ENCODE measurements at regions not wholly inside any gene's neighbourhood (a gene's known extent, or its start where the extent isn't known, plus 50 kb on each side); places are given as distances from the start of the nearest gene placed in this dataset.
"Not testable (repeated sequence)": the region's sequence is repeated elsewhere in the genome, so short reads cannot be mapped to it uniquely, and the experiment has no call there.

DNA sequence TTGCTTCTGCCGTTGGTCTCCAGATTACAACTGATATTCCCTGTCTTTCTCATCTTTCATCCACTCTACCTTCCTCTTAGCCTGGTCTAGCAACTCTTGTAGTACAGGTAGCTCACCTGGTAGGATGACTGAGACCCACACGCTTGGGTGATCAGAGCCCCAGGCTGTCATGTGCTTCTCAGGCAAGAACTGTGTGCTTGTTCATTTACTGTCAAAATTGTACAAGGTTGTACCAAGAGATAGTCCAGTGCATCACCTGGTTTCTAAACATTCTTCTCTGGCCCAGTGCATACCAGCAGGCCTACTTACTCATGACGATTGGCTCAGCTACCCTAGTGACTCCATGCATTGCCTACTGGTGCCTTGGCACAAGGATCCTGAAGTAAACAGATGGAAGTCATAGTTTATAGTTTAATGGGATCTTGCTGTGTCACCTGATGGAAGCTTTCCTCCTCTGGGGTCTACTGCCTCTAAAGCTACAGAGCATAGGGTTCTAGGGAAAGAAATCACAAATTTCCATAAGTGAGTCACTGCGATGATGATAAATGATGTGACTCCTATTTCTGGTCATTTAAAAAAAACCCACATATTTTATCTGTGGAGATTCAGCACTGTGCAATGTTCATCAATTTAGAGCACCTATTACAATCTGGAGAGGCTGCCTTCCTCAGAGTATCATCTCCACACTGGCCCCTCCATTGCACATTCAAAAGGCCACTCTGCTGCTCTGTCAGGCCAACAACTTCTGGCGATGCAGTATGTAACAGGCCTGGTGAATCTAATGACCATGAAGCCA, 481.8 kb upstream of the MEIS1 start:
- no peak overlapping the region for H3K27ac Mint-ChIP-seq
- ATAC-seq (ENCODE audit: low read depth in 2 of 2) (no peak), DNase-seq (no peak)
- peaks cover 0 to 13% (median 6%) of the 10 kb centered on the region in 7 donors for H3K9me3 Mint-ChIP-seq
- peaks cover 7 to 8% (median 8%) of the 10 kb centered on the region in 3 donors for H3K27me3 Mint-ChIP-seq
- H3K36me3 Mint-ChIP-seq, result no peaks in the 10 kb centered on the region
- H3K4me1 Mint-ChIP-seq, result no peaks in the 10 kb centered on the region
- H3K4me3 Mint-ChIP-seq, result no peak overlapping the region

DNA sequence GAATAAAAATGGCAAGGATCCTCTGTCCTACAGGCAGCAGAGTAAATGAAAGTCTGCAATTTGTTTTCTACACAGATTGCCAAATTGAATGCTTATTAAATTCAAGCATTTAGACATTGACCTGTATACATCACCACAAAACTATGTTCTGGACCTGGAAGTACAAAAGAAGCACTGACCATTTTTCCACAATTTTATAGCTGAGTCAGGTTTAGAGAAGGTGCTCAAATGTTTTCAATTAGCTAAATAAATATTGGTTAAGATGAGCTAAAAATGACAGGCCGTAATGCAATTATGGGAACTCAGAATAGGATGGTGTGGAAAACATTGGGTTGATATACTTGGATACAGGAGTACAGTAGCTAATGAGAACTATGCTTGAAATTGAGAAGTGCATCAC, 490.7 kb upstream of the MEIS1 start:
- H3K27ac Mint-ChIP-seq, result no peak overlapping the region
- ATAC-seq (ENCODE audit: low read depth in 2 of 2) (no peak), DNase-seq (no peak)
- no peak overlapping the region for H3K4me3 Mint-ChIP-seq
- H3K27me3 Mint-ChIP-seq, result peaks cover 0 to 8% (median 6%) of the 10 kb centered on the region in 3 donors
- peaks cover 4 to 13% (median 5%) of the 10 kb centered on the region in 7 donors for H3K9me3 Mint-ChIP-seq
- H3K4me1 Mint-ChIP-seq, result no peaks in the 10 kb centered on the region
- H3K36me3 Mint-ChIP-seq, result peaks cover 3 to 9% of the 10 kb centered on the region in 2 donors

DNA sequence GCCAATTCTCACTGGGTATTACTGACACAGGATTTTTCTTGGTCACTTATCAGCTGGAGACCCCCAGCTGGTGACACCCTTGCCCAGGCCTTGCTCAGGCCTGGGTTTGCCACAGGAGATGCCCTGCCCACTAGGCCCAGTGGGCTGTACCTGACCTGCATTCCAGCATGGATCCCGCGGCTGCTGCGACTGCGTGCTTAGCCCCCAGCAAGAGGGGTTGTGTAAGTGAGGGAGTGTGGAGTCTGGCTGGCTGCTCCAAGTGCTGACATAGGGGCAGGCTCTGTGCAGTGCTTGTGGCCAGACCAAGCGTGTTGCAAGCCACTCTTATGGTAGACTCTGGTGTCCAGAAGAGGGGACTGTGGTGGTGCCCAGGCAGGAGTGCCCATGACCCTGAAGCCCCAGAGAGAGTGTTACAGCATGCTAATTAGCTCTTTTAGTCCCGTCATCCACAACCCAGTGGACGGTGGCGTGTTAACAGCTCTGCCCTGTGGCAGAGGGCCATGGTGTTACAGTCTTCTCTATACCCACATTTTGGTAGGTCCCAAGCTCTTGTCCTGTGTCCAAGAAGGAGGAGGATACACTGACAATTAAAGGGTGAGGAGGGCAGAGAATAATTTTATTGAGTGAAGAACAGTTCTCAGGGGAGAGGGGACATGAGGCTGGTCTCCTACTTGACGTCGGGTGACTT, 491.7 kb upstream of the MEIS1 start:
- Mint-ChIP-seq H3K36me3 (peaks cover 3 to 9% of the 10 kb centered on the region in 2 donors), H3K27ac (no peak overlapping the region), H3K9me3 (peaks cover 4 to 13% (median 5%) of the 10 kb centered on the region in 7 donors), H3K4me1 (no peaks in the 10 kb centered on the region), H3K27me3 (peaks cover 0 to 8% (median 6%) of the 10 kb centered on the region in 3 donors), H3K4me3 (no peak overlapping the region)
- DNase-seq (no peak), ATAC-seq (ENCODE audit: low read depth in 2 of 2) (no peak)

DNA sequence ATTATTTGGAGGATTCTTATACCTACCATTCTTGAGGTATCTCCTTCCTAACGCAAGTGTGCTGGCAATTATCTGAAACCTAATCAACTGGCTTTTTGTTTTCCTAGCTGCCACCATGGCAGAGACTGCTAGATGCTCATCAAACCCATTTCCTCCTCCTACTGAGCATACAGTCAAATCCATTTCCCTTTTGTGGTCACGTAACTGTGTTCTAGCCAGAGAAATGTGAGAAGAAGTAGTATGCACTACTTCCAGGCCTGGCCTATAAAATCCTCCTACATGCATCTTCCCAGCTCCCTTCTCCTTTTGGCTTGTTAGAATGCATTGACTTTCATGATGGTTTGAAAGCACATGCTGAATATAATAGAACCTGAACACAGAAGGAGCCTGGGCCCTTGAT, 494.1 kb upstream of the MEIS1 start:
- H3K27ac Mint-ChIP-seq, result peak overlapping the region in 1 of 6 donors; percentile 6
- peaks cover 3 to 9% of the 10 kb centered on the region in 2 donors for H3K36me3 Mint-ChIP-seq
- H3K9me3 Mint-ChIP-seq, result peaks cover 4 to 13% (median 5%) of the 10 kb centered on the region in 7 donors
- no peaks in the 10 kb centered on the region for H3K4me1 Mint-ChIP-seq
- ATAC-seq (ENCODE audit: low read depth in 2 of 2) (no peak), DNase-seq (no peak)
- H3K4me3 Mint-ChIP-seq, result no peak overlapping the region
- H3K27me3 Mint-ChIP-seq, result no peaks in the 10 kb centered on the region

DNA sequence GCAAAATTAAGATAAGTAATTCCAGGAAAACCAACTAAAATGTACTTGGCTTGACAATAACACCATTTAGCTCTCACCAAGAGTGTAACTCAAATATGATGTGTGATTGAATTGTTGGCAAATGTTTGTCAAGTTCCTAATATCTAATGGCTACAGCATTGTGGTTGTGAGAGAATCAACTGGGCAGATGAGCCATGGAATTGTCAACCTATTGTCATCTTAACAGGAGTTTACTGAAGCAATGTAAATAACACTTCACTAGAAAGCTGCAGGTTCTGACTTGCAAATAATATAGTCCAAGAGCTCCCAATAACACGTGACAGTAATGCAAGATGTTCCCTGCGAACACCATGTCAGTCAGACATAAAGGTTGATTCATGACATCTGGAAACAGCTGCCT, 495.2 kb upstream of the MEIS1 start:
- no peak overlapping the region for H3K27ac Mint-ChIP-seq
- ATAC-seq (ENCODE audit: low read depth in 2 of 2) (no peak), DNase-seq (no peak)
- peaks cover 3 to 9% of the 10 kb centered on the region in 2 donors for H3K36me3 Mint-ChIP-seq
- H3K4me1 Mint-ChIP-seq, result no peaks in the 10 kb centered on the region
- H3K9me3 Mint-ChIP-seq, result peaks cover 4 to 13% (median 5%) of the 10 kb centered on the region in 7 donors
- H3K27me3 Mint-ChIP-seq, result peaks cover 0 to 5% (median 0%) of the 10 kb centered on the region in 3 donors
- H3K4me3 Mint-ChIP-seq, result no peak overlapping the region

DNA sequence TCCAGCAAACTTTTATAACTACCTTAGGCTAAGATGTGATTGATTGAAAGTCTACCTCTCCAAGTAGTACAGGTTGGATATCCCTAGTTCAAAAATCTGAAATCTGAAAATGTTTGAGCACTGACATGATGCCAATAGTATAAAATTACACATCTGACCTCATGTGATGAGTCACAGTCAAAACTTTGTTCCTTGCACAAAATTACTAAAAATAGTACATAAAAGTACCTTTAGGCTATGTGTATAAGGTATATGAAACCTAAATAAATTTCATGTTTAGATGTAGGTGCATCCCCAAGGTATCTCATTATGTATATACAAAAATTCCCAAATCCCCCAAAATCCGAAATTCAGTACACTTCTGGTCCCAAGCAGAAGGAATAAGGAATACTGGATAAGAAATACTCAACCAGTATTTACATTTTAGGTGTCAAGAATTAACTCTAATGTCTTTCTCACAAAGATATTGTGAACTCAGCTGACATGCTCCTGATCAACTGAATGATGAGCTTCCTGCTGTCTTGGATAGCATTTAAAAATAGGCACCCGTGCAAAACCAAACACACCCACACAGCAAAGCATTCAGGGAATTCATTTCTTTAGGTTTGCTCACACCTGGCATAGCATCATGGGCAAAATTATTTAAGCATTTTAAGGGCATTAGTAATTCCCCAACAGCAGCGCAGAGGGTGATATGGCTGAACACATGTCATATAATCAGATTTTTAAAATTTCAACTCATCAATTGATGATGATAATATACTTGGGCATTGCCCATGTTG, 497.4 kb upstream of the MEIS1 start:
- H3K27me3 Mint-ChIP-seq, result peaks cover 0 to 11% (median 11%) of the 10 kb centered on the region in 3 donors
- no peak for DNase-seq
- H3K4me1 Mint-ChIP-seq, result no peaks in the 10 kb centered on the region
- ATAC-seq (ENCODE audit: low read depth in 2 of 2), result no peak
- H3K9me3 Mint-ChIP-seq, result no peaks in the 10 kb centered on the region
- H3K4me3 Mint-ChIP-seq, result no peak overlapping the region
- H3K36me3 Mint-ChIP-seq, result no peaks in the 10 kb centered on the region
- H3K27ac Mint-ChIP-seq, result no peak overlapping the region

DNA sequence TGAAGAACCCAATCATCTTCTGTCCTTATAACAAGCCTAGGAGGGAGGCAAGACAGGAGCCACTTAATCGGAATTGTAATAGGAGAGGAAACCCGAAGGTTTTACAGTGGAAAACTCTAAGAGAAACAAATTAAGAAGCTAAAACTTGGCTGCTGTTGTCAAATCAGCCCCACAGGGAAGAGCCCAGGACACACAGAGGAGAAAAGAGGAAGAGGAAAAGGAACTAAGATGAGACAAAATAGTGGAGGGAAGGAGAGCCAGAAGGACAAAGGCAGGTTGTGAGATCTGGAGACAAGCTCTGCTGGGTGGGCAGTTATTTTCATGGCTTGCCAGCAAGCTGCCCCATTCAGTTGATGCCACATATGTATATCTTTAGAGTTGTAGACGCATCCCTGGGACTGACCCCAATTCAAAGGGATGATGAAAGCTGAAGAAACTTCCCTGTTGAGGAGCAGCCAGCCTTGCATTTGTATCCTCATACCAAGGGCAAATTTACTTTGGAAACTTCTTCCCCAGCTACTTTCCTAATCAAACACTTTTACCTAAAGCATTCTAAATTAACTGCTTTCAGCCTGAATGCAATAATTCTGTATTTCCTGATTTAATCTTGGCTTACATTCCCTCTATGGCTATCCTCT, 499.8 kb upstream of the MEIS1 start:
- ATAC-seq (ENCODE audit: low read depth in 2 of 2), result no peak

DNA sequence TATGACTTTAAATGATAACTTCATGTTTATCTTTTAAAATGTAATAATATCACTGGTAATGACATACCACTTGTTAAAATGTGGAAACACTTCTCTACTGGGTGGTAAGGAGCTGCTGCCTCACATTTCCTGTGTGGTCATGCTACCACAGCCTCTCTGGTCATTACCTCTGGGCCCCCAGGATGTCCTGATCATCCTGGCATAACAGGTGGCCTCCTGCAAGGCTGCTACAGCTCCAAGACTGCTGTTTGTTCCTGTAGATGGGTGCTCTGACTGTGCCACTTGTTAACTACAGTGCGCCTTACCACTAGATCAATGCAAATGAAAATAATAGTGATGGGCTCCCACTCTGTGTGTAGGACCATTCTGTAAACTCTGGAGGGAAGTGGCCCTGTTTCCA, 500.2 kb upstream of the SPRED2 start:
- no peak overlapping the region for H3K4me3 Mint-ChIP-seq
- H3K4me1 Mint-ChIP-seq, result no peaks in the 10 kb centered on the region
- no peak overlapping the region for H3K27ac Mint-ChIP-seq
- DNase-seq (no peak), ATAC-seq (ENCODE audit: low read depth in 2 of 2) (no peak)
- peaks cover 0 to 6% (median 0%) of the 10 kb centered on the region in 7 donors for H3K9me3 Mint-ChIP-seq
- H3K36me3 Mint-ChIP-seq, result no peaks in the 10 kb centered on the region
- peaks cover 3 to 11% (median 11%) of the 10 kb centered on the region in 3 donors for H3K27me3 Mint-ChIP-seq

More for the DNA sequence above, 499.8 kb upstream of the MEIS1 start:
- no peak for DNase-seq
- no peaks in the 10 kb centered on the region for H3K4me1 Mint-ChIP-seq
- H3K4me3 Mint-ChIP-seq, result no peak overlapping the region
- H3K27ac Mint-ChIP-seq, result no peak overlapping the region
- no peaks in the 10 kb centered on the region for H3K36me3 Mint-ChIP-seq
- H3K9me3 Mint-ChIP-seq, result peaks cover 0 to 6% (median 0%) of the 10 kb centered on the region in 7 donors
- H3K27me3 Mint-ChIP-seq, result peaks cover 3 to 11% (median 11%) of the 10 kb centered on the region in 3 donors

DNA sequence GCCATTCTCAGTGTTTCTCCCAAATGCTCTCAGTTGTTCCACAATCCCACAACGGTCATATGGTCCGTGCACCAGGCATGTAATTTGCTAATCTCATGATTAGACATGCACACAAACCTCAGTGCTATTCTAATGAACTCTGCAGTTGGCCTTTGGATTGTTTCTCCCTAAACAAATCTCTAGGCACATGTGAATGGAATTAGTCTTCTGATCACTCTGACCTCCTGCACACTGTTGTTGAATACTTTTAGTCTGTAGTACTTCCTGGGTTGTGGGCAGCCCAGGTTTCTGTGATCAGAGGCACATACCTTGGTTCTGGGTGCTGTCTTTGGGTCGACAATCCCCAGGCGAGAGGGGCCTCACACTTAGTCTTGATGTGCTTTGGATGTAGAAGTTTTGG, 498.7 kb upstream of the SPRED2 start:
- H3K27me3 Mint-ChIP-seq, result peaks cover 3 to 11% (median 11%) of the 10 kb centered on the region in 3 donors
- H3K4me1 Mint-ChIP-seq, result no peaks in the 10 kb centered on the region
- ATAC-seq (ENCODE audit: low read depth in 2 of 2) (no peak), DNase-seq (no peak)
- H3K4me3 Mint-ChIP-seq, result no peak overlapping the region
- H3K36me3 Mint-ChIP-seq, result no peaks in the 10 kb centered on the region
- peaks cover 0 to 6% (median 2%) of the 10 kb centered on the region in 7 donors for H3K9me3 Mint-ChIP-seq
- no peak overlapping the region for H3K27ac Mint-ChIP-seq

DNA sequence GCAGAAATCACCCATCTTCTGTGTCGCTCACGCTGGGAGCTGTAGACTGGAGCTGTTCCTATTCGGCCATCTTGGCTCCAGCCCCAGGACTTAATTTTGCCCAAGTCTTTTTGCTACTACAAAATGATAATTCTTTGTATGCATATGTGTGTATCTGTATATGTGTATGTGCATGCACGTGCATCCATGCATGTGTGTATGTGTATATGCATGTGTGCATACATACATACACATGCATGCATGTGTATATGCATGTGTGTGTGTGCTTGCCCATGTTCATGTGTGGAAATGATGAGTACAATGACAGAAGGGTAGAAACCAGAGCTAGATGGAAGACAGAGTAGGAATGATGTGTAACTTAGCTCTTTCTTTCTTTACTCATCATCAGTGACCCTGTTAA, 497.9 kb upstream of the SPRED2 start:
- Mint-ChIP-seq H3K4me3 (no peak overlapping the region), H3K9me3 (peaks cover 0 to 6% (median 3%) of the 10 kb centered on the region in 7 donors), H3K36me3 (no peaks in the 10 kb centered on the region), H3K4me1 (no peaks in the 10 kb centered on the region), H3K27me3 (peaks cover 3 to 11% (median 11%) of the 10 kb centered on the region in 3 donors), H3K27ac (no peak overlapping the region)
- ATAC-seq (ENCODE audit: low read depth in 2 of 2) (no peak), DNase-seq (no peak)

DNA sequence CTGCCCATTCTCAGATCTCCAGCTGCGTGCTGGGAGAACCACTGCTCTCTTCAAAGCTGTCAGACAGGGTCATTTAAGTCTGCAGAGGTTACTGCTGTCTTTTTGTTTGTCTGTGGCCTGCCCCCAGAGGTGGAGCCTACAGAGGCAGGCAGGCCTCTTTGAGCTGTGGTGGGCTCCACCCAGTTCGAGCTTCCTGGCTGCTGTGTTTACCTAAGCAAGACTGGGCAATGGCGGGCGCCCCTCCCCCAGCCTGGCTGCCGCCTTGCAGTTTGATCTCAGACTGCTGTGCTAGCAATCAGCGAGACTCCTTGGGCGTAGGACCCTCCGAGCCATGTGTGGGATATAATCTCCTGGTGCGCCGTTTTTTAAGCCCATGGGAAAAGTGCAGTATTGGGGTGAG, 497.3 kb upstream of the SPRED2 start:
- not testable (repeated sequence) for H3K9me3 Mint-ChIP-seq; H3K36me3 Mint-ChIP-seq; H3K4me3 Mint-ChIP-seq; H3K27ac Mint-ChIP-seq; ATAC-seq (ENCODE audit: low read depth in 2 of 2); DNase-seq; H3K4me1 Mint-ChIP-seq
- peaks cover 3 to 11% (median 6%) of the 10 kb centered on the region in 3 donors for H3K27me3 Mint-ChIP-seq

DNA sequence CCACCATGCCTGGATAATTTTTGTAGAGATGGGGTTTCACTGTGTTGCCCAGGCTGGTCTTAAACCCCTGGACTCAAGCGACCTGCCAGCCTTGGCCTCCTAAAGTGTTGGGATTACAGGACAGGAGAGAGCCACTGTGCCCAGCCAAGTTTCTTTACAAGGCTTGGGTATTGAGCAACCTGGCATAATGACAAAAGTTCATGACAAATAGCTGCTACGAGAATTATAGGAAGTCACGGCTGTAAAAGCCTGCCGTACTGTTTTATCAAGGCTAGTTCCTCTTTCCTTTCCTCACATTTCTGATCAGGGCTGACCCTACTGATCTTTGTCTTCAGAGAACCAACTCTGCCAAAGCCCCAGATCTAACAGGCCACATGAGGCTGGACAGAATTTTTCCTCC, 490.4 kb upstream of the SPRED2 start:
- Mint-ChIP-seq H3K27ac (no peak overlapping the region), H3K4me1 (peaks cover 0 to 4% (median 2%) of the 10 kb centered on the region in 3 donors), H3K4me3 (no peak overlapping the region), H3K27me3 (peaks cover 0 to 11% (median 5%) of the 10 kb centered on the region in 3 donors), H3K36me3 (no peaks in the 10 kb centered on the region), H3K9me3 (peaks cover 0 to 7% (median 2%) of the 10 kb centered on the region in 7 donors)
- no peak for ATAC-seq (ENCODE audit: low read depth in 2 of 2)
- no peak for DNase-seq

DNA sequence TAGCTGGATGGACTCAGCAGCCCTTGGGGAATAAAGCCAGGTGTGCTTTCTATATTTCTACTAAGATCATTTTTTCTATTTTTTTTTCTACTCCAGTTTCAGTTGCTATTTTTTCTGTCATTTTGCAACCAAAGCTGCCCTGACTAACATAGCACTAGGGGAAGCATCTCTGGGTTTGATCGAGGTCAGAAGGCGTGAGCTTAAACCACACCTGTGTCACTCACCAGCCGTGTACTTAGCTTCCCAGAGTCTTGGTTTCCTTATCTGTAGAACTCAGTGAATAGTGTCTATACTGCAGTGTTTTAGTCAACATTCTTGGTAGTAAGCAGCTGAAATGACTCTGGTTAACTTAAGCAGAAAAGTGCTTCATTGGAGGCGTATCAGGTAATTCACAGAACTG, 489.6 kb upstream of the SPRED2 start:
- no peaks in the 10 kb centered on the region for H3K36me3 Mint-ChIP-seq
- ATAC-seq (ENCODE audit: low read depth in 2 of 2) (no peak), DNase-seq (no peak)
- H3K4me3 Mint-ChIP-seq, result no peak overlapping the region
- H3K27ac Mint-ChIP-seq, result no peak overlapping the region
- peaks cover 0 to 4% (median 2%) of the 10 kb centered on the region in 3 donors for H3K4me1 Mint-ChIP-seq
- peaks cover 0 to 7% (median 2%) of the 10 kb centered on the region in 7 donors for H3K9me3 Mint-ChIP-seq
- peaks cover 0 to 11% (median 5%) of the 10 kb centered on the region in 3 donors for H3K27me3 Mint-ChIP-seq

Measured in naive B cell (primary cell).